Activated T-cell treated with anti-CD3 and anti-CD28 coated beads, Interleukin-2, amount 50 U/mL, for 1 hour (primary cell): ENCODE measurements at regions not wholly inside any gene's neighbourhood (a gene's known extent, or its start where the extent isn't known, plus 50 kb on each side); places are given as distances from the start of the nearest gene placed in this dataset.

Source experiments
- DNase-seq: peaks from one replicate; pipeline ENCODE4 v3.0.0-alpha.2; 2020

DNA sequence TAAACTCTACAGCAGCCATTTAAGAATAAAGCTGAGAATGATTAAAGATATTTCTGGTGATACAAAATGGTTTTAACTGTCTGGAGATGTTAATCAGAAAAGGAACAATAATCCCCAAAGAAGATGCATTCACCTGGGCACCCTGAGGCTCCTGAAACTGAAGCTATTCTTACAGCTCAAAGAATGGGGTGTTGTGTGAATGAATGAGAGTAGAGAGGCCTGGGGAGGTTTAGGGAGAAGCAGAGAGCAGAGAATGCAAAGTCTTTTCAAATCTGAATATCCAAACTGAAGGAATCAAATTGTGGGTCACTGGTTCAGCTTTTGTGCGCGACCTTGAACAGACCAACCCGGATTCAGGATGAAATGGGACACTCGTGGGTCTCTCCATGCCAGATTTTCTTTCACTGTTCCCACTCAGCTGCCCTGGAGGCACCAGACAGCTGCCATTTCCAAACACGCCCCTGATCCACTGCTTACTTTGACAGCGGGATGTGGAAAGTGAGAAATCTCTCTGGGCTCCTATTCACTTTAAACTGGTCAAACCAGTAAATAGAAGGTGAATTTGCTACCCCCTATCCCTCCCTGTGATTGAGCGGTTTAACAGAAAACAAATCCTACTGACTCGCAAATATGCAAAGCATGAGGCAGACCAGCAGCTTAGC lies 485.5 kb upstream of the THBS1 start:
- DNase-seq = no peak

GRCh38 chr15:39096608-39097205 lies 484.2 kb upstream of the THBS1 start:
- no peak for DNase-seq

DNA sequence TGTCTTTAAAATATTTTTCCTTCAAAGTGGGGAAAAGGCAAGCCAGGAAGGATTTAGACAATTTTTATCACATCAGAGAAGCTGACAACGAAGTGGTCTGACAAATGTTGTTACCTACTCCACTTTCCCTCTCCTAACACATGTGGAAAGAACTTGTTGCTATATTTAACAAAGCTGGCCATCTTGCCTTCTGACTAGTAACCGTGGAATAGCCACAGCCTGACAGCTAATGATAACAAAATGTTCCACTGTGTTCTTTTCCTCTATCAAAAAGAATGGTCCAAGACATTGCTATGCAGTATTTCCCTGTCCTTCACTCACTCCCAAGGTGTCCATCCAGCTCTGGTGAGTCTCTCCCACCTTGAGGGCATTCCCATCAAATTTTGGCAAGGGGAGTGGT lies 481.4 kb upstream of the THBS1 start:
- DNase-seq = no peak

- no peak for DNase-seq
These were observed 480.7 kb upstream of the THBS1 start for GRCh38 chr15:39100106-39100660.

- DNase-seq = no peak
These were observed 478.4 kb upstream of the THBS1 start for GRCh38 chr15:39102431-39102830.

DNA sequence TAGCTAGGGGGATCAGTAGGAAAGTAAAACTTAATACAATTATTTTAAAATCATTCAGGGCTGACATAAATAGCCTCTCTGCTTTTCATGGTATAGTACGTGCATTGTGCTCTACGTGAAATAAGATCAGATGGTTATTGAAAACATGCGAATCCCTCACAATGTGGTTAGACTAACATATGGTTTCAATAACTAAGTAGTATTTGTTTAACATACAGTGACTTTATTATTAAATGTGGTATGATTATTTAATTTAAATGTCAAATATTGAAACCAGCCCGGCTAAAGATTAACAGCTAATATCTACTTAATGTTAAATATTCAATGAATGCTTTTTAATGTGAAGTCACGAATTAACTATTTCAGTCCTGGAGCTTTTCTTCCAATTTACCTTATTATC lies 473.9 kb upstream of the THBS1 start:
- DNase-seq = no peak

DNA sequence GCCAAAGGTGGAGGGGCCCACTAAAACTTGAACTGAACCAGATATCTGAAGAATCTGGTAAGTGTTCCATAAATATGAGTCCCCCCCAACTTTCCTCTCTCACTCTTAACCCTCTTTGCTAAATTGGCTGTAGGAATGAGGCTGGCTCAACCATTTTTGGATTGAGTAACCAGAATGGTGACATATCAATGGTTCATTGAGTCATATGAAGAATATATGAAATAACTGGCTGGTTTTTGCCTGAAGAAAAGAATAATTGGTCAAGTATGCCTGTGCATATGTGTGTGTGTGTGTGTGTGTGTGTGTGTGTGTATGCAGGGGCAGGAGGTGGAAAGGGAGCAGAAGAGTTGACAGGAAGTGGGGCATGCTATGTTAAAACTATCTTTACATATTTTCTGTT lies 472.9 kb upstream of the THBS1 start:
- DNase-seq = no peak

- DNase-seq = no peak
These were observed 470.5 kb upstream of the THBS1 start for GRCh38 chr15:39110336-39110735.

GRCh38 chr15:39110746-39111145 lies 470.1 kb upstream of the THBS1 start:
- DNase-seq = no peak

DNA sequence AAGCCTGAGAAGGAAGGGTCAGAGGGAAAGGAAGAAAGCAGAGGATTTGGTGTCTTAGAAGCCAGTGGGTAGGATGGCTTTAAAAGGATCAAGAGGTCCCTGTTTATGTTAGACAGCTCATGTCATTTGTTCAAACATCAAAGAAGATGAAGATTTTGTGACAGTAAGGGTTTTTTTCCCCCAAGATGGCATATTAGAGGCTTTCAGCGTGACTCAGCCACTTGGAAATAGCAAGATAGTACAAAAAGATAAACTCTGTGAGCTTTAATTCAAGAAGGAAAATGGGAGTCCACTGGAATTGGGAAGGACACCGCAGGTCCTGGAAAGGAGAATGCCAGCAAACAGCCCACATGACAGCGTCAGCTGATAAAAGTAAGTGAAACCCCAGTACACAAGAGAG lies 467.1 kb upstream of the THBS1 start:
- no peak for DNase-seq

DNA sequence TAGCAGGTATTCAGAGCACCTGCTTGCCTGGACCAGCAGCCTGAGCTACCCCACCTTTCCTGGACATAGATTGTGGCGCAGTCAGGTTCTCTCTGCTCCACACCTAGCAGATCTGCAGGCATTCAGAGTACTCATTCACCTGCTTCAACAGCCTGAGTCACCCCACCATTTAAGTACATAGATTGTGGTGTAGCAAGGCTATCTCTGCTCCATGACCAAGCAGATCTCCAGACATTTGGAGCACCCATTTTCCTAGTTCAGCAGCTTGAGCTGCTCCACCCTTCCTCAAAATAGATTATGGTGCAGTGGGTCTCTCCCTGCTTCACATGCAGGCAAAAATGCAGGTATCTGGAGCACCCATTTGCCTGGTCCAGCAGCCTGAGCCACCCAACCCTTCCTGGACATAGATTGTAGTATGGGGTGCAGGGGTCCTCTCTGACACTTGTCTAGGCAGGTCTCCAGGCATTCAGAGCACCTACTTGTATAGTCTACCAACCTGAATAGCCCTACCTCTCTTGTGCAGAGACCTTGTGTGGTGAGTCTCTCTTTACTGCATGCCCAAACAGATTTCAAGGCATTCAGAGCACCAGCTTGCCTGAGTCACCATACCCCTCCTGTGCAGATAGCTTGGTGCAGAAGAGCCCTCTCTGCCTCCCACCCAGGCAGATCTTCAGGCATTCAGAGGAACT lies 466.0 kb upstream of the THBS1 start:
- no peak for DNase-seq

DNA sequence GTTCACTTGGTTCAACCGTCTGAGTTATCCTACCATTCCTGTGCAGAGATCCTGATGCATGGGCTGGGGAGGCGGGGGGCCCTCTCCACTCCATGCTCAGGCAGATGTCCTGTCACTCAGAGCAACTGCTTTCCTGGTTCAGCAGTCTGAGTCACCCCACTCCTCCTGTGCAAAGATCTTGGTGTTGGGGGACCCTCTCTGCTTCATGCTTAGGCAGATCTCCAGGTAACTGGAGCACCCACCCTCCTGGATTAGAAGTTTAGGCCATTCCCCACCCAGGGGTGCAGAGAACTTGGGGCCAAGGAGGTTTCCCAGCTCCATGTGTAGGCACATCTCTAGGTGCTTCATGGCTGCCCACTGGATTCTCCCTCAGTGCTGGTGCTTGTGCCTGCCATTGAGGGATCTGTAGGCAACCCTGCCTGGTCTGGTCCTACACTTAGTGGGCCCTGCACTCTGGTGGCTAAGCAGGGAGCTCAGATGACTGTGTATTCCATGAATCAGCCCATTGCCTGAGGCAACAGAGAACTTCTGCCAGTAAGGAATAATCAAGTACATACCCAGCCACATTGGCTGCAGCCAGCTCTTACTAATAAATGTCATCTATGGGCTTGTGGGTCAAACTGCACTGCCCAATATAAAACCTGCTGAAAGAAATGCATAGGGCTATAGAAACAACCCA lies 465.4 kb upstream of the THBS1 start:
- no peak for DNase-seq

GRCh38 chr15:39118510-39118909 lies 462.4 kb upstream of the THBS1 start:
- DNase-seq = no peak

GRCh38 chr15:39124155-39124552 lies 456.7 kb upstream of the THBS1 start:
- DNase-seq = no peak

DNA sequence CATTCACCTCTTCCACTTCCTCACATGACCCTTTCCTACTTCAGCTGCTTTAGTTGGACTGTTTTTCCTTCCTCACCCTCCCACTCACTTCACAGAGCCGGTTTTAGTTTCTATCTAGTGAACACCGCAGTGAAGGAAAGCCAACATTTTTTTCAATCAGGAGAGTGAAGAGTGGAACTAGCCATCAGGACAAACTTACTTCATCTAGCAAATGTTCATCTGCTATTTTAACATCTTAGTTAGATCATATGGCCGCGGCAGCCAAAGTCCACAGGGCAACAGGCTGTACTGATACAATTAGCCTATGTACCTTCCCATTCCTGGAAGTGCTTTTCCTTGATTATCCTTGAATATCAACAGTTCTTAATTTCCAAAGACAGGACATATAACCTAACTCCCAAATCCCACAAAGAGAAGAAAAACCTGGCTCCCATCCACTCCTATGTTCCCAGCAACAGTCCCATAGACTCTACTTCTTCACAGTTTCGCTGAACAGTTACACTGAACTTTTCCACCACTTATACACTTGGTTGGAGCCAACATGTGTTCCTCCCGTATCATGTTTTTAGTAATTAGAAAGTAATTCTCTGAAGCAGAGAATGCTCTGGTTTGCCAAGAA lies 456.2 kb upstream of the THBS1 start:
- no peak for DNase-seq

DNA sequence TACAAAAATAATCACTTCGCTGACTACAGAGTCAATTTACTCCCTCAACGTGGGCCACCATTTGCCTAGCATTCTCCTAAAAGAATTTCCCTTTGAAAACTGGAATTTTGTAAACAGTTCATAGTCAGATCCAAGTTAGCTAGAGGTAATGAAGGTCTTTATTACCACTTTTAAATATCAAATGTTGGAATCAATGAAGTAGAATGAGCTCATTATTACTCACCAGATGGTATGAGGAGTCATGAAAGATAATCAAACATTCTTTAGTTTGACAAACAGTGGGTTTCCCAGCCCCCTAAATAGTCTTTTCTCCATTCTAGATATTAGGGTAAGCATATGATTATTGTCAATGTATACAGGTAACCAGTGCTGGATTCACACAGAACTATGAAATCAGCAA lies 455.7 kb upstream of the THBS1 start:
- no peak for DNase-seq

DNA sequence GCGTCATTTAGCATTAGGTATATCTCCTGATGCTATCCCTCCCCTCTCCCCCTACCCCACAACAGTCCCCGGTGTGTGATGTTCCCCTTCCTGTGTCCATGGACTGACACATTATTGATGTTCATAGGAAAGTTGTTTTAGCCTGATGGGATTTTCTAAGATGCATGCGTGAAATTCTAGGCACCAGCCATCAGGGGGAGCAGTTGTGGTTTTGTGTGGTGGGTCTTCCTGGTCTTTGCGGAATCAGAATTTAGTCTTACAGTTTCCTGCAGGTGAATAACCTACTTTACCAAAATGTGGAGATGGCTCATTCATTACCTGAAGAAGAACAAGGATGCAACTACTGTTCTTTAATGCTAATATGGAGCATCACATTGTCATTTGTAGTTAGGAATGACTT lies 455.0 kb upstream of the THBS1 start:
- DNase-seq = no peak

- DNase-seq = no peak
These were observed 453.6 kb upstream of the THBS1 start for GRCh38 chr15:39127151-39127790.

GRCh38 chr15:39127925-39128617 lies 452.8 kb upstream of the THBS1 start:
- no peak for DNase-seq

DNA sequence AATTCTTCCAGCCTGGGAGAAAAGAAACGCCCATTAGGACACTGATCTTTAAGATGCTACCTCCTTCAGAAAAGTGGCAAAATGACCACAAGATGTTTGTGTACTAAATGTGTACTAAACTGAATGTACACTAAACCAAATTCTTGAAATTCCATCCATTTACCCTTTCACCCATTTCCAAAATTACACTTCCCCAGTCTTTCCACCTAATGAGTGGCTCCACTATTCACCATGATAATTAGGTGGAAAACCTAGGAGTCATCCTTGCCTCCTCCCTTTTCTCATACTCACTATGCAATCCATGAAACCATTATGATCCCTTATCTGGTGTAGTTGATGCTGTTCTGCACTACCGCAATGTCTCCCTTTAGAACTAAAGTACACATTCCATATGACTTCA lies 452.1 kb upstream of the THBS1 start:
- no peak for DNase-seq

DNA sequence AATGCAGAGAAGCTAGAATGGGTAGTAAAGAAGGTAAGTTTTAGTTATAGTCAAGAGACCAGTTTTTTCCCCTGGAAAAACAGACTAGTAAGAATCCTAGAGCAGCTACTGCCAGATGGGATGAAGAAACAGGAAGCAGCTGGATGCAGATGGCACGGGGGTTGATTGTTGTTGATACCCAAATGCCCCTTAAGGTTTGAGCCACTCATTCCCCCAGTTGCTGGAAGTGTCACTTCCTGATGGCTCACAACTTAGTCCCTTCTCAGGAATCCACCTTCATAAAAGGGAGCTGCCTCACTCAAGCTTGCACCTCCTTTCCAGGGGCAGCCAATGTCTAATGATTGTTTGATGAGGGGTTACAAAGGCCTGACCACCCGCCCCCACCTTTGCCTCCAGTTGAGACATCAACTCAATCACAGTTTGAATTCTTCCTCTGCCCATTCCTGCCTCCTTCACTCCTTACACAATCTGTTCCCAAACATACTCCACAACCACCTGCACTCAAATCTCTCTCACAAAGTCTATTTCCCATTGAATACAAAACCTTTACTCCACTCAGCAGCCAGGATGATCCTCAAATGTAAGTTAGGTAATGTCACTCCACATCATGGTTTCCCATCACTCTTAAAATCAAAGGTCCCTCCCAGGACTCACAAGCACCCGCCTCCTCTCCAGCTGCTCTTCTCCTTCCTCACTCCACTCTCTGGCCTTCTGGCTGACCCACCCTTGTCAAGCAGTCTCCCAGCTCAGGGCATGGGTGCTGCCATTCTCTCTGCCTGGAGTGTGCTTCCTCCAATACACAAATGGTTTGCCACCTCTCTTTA lies 450.1 kb upstream of the THBS1 start:
- no peak for DNase-seq
